ENCODE measurements at regions not wholly inside any gene's neighbourhood (a gene's known extent, or its start where the extent isn't known, plus 50 kb on each side); places are given as distances from the start of the nearest gene placed in this dataset.

- no peak overlapping the region for H3K9ac ChIP-seq (ENCODE audit: extremely low read depth, low read length, poor library complexity, severe bottlenecking)
- no peaks in the 10 kb centered on the region for H3K9me3 ChIP-seq (ENCODE audit: control insufficient read depth, low read length)
- 72 to 79% methylated on average over 4 to 9 of the region's 10 CpGs for WGBS, 2 experiments (ENCODE audit: insufficient coverage in 1 of 2, insufficient read length in 1 of 2)
- Mint-ChIP-seq H3K4me3 (no peak overlapping the region), H3K36me3 (ENCODE audit: low read depth) (no peaks in the 10 kb centered on the region), H3K9me3 (no peaks in the 10 kb centered on the region), H3K27ac (no peak overlapping the region), H3K4me1 (peaks cover 31% of the 10 kb centered on the region), H3K27me3 (ENCODE audit: insufficient read depth) (peaks cover 2% of the 10 kb centered on the region)
- H3K27me3 ChIP-seq (ENCODE audit: control insufficient read depth, insufficient read depth, low read length, poor library complexity, severe bottlenecking) = no peaks in the 10 kb centered on the region
- peak overlapping the region; percentile 12 for H3K27ac ChIP-seq (ENCODE audit: low read depth, low read length)
- DNase-seq = no peak
- H3K36me3 ChIP-seq (ENCODE audit: control insufficient read depth, insufficient read depth, low read length) = no peaks in the 10 kb centered on the region
- peaks cover 10% of the 10 kb centered on the region for H3K4me1 ChIP-seq (ENCODE audit: control insufficient read depth, insufficient read depth, low read length)
- no peak for TF ChIP-seq CTCF (conservative IDR thresholded peaks at IDR 0.05)
- H3K4me3 ChIP-seq (ENCODE audit: low read length) = no peak overlapping the region
Measured at GRCh38 chr15:93165734-93166470, 76.9 kb upstream of the RGMA start.

GRCh38 chr15:93164409-93164808, 75.4 kb upstream of the RGMA start:
- no peaks in the 10 kb centered on the region for H3K36me3 ChIP-seq (ENCODE audit: control insufficient read depth, insufficient read depth, low read length)
- Mint-ChIP-seq H3K27me3 (ENCODE audit: insufficient read depth) (peaks cover 2% of the 10 kb centered on the region), H3K27ac (no peak overlapping the region), H3K4me1 (peaks cover 31% of the 10 kb centered on the region), H3K9me3 (no peaks in the 10 kb centered on the region), H3K4me3 (no peak overlapping the region), H3K36me3 (ENCODE audit: low read depth) (no peaks in the 10 kb centered on the region)
- no peak overlapping the region for H3K27ac ChIP-seq (ENCODE audit: low read depth, low read length)
- H3K4me1 ChIP-seq (ENCODE audit: control insufficient read depth, insufficient read depth, low read length) = peaks cover 10% of the 10 kb centered on the region
- DNase-seq = no peak
- no peak for TF ChIP-seq CTCF (conservative IDR thresholded peaks at IDR 0.05)
- H3K9me3 ChIP-seq (ENCODE audit: control insufficient read depth, low read length) = no peaks in the 10 kb centered on the region
- no peak overlapping the region for H3K9ac ChIP-seq (ENCODE audit: extremely low read depth, low read length, poor library complexity, severe bottlenecking)
- H3K4me3 ChIP-seq (ENCODE audit: low read length) = no peak overlapping the region
- no peaks in the 10 kb centered on the region for H3K27me3 ChIP-seq (ENCODE audit: control insufficient read depth, insufficient read depth, low read length, poor library complexity, severe bottlenecking)
- WGBS, 2 experiments (ENCODE audit: insufficient coverage in 1 of 2, insufficient read length in 1 of 2) = 76 to 100% methylated on average over 3 to 5 of the region's 5 CpGs

DNA sequence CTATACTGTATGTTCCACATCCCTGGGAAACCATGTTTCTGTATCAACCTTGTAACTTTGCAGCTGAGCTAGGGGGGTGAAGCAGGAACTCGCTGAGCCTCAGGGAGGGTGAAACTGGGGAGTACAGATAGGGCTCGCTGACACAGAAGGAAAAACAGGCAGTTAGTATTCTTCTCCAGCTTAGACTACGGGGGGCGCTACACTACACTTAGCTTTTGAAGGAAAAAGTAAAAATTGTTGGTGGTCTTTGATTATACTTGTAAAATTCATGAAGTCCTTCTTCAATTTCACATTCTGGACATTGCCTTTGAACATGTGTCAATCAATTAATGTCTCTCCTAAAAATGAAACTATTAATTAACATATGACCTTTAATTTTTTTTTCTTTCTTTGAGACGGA, 73.5 kb upstream of the RGMA start:
- Mint-ChIP-seq H3K9me3 (no peaks in the 10 kb centered on the region), H3K4me3 (no peak overlapping the region), H3K36me3 (ENCODE audit: low read depth) (no peaks in the 10 kb centered on the region), H3K4me1 (peaks cover 31% of the 10 kb centered on the region), H3K27me3 (ENCODE audit: insufficient read depth) (no peaks in the 10 kb centered on the region), H3K27ac (no peak overlapping the region)
- peaks cover 10% of the 10 kb centered on the region for H3K4me1 ChIP-seq (ENCODE audit: control insufficient read depth, insufficient read depth, low read length)
- no peaks in the 10 kb centered on the region for H3K36me3 ChIP-seq (ENCODE audit: control insufficient read depth, insufficient read depth, low read length)
- no peak for DNase-seq
- H3K9ac ChIP-seq (ENCODE audit: extremely low read depth, low read length, poor library complexity, severe bottlenecking) = no peak overlapping the region
- H3K27ac ChIP-seq (ENCODE audit: low read depth, low read length) = no peak overlapping the region
- 96 to 97% methylated on average over 4 to 5 of the region's 5 CpGs for WGBS, 2 experiments (ENCODE audit: insufficient coverage in 1 of 2, insufficient read length in 1 of 2)
- TF ChIP-seq CTCF (conservative IDR thresholded peaks at IDR 0.05) = peak; percentile 62
- H3K4me3 ChIP-seq (ENCODE audit: low read length) = no peak overlapping the region
- H3K9me3 ChIP-seq (ENCODE audit: control insufficient read depth, low read length) = no peaks in the 10 kb centered on the region
- H3K27me3 ChIP-seq (ENCODE audit: control insufficient read depth, insufficient read depth, low read length, poor library complexity, severe bottlenecking) = no peaks in the 10 kb centered on the region

Data from endodermal cell (in vitro differentiated cells).